Thoracic aorta (tissue), 2 donors: ENCODE measurements at regions not wholly inside any gene's neighbourhood (a gene's known extent, or its start where the extent isn't known, plus 50 kb on each side); places are given as distances from the start of the nearest gene placed in this dataset.

ENCODE experiments used
- ATAC-seq: fragments of 150-250 bp; one replicate; pipeline ENCODE4 v1.8.0; 2017; ENCODE audit warnings: low read depth; ENCODE audit not compliant: insufficient number of reproducible peaks, low FRiP score
- DNase-seq: peaks from one replicate; pipeline ENCODE4 v3.0.0-alpha.2; 2020; ENCODE audit warnings: low spot score
- H3K27ac ChIP-seq, 2 donors: fragments of 200-600 bp; sonication (generic); 1 replicate in 1 of 2; 2 replicates in 1 of 2; pipeline ENCODE4 v1.5.1; 2016; ENCODE audit warnings: mild to moderate bottlenecking in 2 of 2, moderate library complexity in 2 of 2
- H3K27me3 ChIP-seq: fragments of 200-600 bp; sonication (generic); replicated peaks from 2 replicates; pipeline ENCODE4 v1.6.0; 2016; ENCODE audit warnings: mild to moderate bottlenecking; ENCODE audit not compliant: insufficient read depth
- H3K36me3 ChIP-seq: fragments of 200-600 bp; sonication (generic); one replicate; pipeline ENCODE4 v1.5.1; 2016
- H3K4me1 ChIP-seq, 2 donors: fragments of 200-600 bp; sonication (generic); 1 replicate in 1 of 2; 2 replicates in 1 of 2; pipeline versions ENCODE4 v1.5.1 to v1.6.0; 2016; ENCODE audit warnings: low read depth in 2 of 2, mild to moderate bottlenecking in 1 of 2; ENCODE audit not compliant: control insufficient read depth in 1 of 2
- H3K4me3 ChIP-seq: fragments of 200-600 bp; sonication (generic); 2 replicates; pipeline ENCODE4 v1.5.1; 2016; ENCODE audit warnings: mild to moderate bottlenecking
- H3K9me3 ChIP-seq: fragments of 200-600 bp; sonication (generic); 2 replicates; pipeline ENCODE4 v1.5.1; 2016
- TF ChIP-seq, protein P1 (sequence below): fragments of 200-600 bp; sonication (generic); IDR thresholded peaks from one replicate; pipeline ENCODE4 v1.5.1; 2019; ENCODE audit warnings: antibody characterized with exemption

DNA sequence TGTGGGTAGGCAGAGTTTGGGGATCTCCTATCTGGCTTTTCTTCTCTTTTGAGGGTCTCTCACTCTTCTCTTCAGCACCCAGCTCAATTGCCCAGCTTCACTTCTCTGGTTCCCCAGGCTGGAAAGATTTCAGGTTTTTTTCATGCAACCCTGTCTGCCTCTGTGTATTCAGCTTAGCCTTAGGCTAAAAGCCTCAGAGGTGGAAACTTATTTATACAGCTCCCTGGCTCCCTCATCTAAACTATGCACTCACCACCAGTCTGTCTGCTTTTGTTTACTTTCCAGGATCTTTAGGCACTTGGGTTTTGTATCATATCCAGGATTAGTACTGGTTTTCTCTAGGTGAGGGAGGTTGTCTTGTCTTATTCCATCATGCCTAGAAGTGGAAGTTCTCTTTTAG, 540.2 kb upstream of the TRPC7 start:
- no peaks in the 10 kb centered on the region for H3K9me3 ChIP-seq
- ATAC-seq (no peak), DNase-seq (no peak)
- H3K4me3 ChIP-seq = no peak overlapping the region
- TF ChIP-seq, protein P1, sequence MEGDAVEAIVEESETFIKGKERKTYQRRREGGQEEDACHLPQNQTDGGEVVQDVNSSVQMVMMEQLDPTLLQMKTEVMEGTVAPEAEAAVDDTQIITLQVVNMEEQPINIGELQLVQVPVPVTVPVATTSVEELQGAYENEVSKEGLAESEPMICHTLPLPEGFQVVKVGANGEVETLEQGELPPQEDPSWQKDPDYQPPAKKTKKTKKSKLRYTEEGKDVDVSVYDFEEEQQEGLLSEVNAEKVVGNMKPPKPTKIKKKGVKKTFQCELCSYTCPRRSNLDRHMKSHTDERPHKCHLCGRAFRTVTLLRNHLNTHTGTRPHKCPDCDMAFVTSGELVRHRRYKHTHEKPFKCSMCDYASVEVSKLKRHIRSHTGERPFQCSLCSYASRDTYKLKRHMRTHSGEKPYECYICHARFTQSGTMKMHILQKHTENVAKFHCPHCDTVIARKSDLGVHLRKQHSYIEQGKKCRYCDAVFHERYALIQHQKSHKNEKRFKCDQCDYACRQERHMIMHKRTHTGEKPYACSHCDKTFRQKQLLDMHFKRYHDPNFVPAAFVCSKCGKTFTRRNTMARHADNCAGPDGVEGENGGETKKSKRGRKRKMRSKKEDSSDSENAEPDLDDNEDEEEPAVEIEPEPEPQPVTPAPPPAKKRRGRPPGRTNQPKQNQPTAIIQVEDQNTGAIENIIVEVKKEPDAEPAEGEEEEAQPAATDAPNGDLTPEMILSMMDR = no peak
- no peaks in the 10 kb centered on the region for H3K4me1 ChIP-seq
- no peak overlapping the region for H3K27ac ChIP-seq
- no peaks in the 10 kb centered on the region for H3K27me3 ChIP-seq
- no peaks in the 10 kb centered on the region for H3K36me3 ChIP-seq

DNA sequence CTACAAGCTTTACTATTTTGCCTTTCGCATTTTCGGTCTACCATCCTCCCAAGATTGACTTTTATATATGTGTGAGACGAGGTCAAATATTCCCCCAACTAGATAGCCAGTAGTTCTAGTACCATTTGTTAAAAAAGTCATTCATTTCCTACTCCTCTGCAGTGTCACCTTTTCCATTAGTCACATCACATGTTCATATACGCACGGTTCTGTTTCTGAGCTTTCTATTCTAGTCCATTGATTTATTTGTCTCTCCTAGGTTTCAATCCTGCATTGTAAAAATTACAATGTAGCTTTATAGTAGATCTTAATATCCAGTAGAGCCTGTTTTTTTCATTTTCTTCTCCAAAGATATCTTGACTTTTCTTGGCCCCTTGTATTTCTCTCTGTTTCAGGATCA, 528.7 kb upstream of the TRPC7 start:
- ATAC-seq (no peak), DNase-seq (no peak)
- H3K9me3 ChIP-seq = no peaks in the 10 kb centered on the region
- H3K27me3 ChIP-seq = no peaks in the 10 kb centered on the region
- H3K36me3 ChIP-seq = no peaks in the 10 kb centered on the region
- no peak overlapping the region for H3K27ac ChIP-seq
- no peak overlapping the region for H3K4me3 ChIP-seq
- TF ChIP-seq, protein P1 = no peak
- no peaks in the 10 kb centered on the region for H3K4me1 ChIP-seq

DNA sequence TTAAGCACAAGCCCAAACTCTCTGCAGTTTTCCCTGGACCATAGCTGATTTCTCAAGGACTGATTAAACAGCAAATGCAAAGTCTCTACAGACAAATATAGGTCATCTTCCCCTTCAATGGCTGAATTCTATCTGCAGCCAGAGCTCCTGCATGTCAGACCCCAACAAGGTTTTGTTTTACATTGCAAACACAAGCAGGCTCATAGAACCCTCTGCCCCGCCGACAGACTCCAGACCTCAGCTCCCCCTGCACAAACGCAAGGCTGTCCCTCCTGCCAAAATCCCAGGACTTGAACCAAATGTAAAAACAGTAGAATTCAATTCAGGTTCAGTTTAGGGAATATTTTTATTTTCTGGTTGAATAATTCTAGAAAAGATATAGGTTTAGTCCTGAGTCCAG, 526.7 kb upstream of the TRPC7 start:
- Histone ChIP-seq H3K4me3 (no peak overlapping the region), H3K4me1 (no peaks in the 10 kb centered on the region), H3K9me3 (no peaks in the 10 kb centered on the region), H3K27me3 (no peaks in the 10 kb centered on the region), H3K27ac (no peak overlapping the region), H3K36me3 (no peaks in the 10 kb centered on the region)
- ATAC-seq = no peak
- no peak for DNase-seq
- TF ChIP-seq, protein P1 = no peak

DNA sequence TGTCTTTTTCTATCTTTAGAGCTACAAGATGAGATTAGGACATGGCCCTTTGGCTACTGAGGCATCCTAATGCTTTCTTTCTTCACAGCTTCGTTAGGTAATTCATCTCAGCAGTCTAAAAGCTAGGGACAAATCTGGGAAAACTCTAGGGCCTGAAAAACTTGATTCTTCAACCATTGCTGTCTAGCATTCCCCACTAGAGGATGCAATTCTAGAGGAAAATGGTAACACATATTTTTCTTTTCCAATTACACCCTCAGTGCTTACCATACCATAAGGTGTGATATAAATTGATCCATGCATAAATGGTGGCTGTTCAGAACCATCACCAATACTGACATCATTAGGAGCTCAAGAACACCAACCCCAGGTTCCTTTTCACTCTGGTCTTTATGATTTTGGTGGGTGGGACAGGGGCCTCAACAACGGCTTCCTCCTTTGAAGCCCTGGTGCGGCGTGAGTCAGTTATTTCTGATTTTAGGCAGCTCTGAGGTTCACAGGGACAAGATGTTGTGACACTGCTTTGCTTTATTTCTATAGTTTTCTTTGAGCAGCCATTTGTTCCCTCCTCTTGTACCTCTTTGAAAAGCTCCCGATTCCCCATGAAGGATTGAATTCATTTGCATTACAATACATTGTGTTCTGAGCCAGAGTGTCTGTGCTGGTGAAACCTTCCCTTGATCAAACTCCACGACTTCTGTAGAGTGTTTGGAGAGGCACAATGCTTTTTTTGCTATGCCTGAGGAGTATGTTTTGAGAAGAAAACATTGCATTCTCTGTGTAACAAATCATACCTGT, 526.0 kb upstream of the TRPC7 start:
- H3K27me3 ChIP-seq = no peaks in the 10 kb centered on the region
- DNase-seq (no peak), ATAC-seq (no peak)
- H3K36me3 ChIP-seq = no peaks in the 10 kb centered on the region
- TF ChIP-seq, protein P1 = no peak
- no peaks in the 10 kb centered on the region for H3K4me1 ChIP-seq
- H3K4me3 ChIP-seq = no peak overlapping the region
- H3K9me3 ChIP-seq = no peaks in the 10 kb centered on the region
- H3K27ac ChIP-seq = no peak overlapping the region

DNA sequence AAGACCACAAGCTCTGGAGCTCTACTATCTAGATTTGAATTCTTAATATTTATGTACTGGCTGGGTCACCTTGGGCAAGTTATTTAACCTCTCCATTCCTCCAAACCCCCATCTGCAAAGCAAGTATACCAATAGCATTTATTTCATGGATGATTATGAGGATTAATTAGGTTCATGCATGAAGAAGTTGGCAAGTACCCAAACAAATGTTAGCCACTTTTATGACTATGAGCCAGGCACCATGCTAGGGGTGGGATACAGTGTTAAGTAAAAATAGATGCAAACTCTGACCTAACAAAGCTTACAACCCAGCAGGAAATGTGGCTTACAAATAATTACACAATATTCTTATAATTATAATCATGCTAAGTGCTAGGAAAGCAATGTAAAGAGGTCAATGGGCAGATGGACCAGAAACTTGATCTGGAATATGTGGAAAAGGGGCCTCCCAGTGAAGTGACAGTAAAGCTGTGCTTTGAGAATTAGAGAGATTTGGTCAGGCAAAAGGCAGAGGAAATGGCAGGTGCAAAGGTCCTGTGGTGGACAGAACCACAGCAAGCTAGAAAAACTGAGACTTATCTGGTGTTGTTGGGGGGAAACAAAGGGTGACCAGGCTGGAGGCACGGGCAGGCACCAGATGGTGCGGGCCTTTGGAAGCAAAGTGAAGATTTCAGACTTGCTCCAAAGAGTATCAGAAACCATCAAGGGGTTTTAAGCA, 525.2 kb upstream of the TRPC7 start:
- Histone ChIP-seq H3K27me3 (no peaks in the 10 kb centered on the region), H3K9me3 (no peaks in the 10 kb centered on the region), H3K4me1 (no peaks in the 10 kb centered on the region), H3K4me3 (no peak overlapping the region), H3K27ac (no peak overlapping the region), H3K36me3 (no peaks in the 10 kb centered on the region)
- DNase-seq (no peak), ATAC-seq (no peak)
- TF ChIP-seq, protein P1 = no peak
